IPS DF 4.7 (cell line): ENCODE measurements at regions not wholly inside any gene's neighbourhood (a gene's known extent, or its start where the extent isn't known, plus 50 kb on each side); places are given as distances from the start of the nearest gene placed in this dataset.
A peak's percentile ranks its signal among the peaks of the same experiment; 100 is the strongest.
"Not testable (repeated sequence)": the region's sequence is repeated elsewhere in the genome, so short reads cannot be mapped to it uniquely, and the experiment has no call there.

Experiments used
- DNase-seq: peaks from one replicate; pipeline ENCODE4 v3.0.0-alpha.2; 2013; ENCODE audit warnings: low spot score; ENCODE audit errors: extremely low read depth

GRCh38 chr10:16231734-16232435 lies 204.9 kb upstream of the PTER start:
- DNase-seq = no peak

DNA sequence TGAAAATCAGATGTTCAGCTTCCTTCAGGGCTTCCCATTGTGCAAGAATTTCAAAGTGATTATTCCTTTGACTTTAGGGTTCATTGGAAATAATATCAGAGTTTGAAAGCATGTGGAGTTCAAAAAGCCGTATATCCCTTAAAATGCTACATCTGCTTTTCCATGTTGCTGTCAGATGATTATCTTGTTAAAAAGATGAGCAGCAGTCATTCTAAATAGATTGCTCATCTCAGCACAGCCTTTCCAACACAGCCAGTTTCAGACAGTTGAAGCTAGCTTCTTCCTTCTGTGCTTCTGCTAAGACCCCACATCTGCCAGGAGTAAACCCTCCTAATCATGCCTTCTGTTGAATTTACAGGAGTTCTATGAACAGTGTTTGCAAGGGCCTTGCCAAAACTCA lies 204.4 kb upstream of the PTER start:
- no peak for DNase-seq

- DNase-seq = no peak
Observed at GRCh38 chr10:16234916-16235315, 201.9 kb upstream of the PTER start.

GRCh38 chr10:16242446-16242845 lies 194.4 kb upstream of the PTER start:
- no peak for DNase-seq

- peak; percentile 89 for DNase-seq
Observed at GRCh38 chr10:16242859-16243613, 193.8 kb upstream of the PTER start.

DNA sequence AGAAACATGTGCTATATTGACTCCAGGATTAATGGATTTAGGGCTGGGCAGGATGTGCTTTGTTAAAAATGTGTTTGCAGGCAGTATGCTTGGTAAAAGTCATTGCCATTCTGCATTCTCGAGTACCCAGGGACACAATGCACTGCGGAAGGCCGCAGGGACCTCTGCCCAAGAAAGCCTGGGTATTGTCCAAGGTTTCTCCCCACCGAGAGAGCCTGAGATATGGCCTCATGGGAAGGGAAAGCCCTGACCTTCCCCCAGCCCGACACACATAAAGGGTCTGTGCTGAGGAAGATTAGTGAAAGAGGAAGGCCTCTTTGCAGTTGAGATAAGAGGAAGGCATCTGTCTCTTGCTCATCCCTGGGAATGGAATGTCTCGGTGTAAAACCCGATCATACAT lies 186.7 kb upstream of the PTER start:
- not testable (repeated sequence) for DNase-seq

GRCh38 chr10:16256336-16256735 lies 180.5 kb upstream of the PTER start:
- no peak for DNase-seq

- no peak for DNase-seq
Observed at GRCh38 chr10:16258291-16259040, 178.3 kb upstream of the PTER start.

DNA sequence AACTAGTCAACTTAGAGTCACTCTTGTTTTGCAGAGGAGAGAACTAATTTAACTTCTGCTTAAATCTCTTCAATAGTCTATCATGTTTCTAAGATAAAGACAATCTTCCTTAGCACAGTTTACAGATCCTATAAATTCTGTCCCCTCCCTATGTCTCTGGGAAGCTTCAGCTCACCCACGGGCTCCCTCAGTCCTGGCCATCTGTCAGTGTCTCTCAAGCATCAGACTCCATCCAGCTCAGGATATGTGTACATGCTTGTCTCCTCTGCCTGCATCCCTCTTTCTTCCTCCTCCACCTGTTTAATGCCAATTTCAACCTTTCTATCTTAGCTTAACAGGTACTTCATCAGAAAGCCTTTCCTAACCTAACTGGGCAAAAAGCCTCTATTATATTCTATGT lies 177.1 kb upstream of the PTER start:
- DNase-seq = no peak

DNA sequence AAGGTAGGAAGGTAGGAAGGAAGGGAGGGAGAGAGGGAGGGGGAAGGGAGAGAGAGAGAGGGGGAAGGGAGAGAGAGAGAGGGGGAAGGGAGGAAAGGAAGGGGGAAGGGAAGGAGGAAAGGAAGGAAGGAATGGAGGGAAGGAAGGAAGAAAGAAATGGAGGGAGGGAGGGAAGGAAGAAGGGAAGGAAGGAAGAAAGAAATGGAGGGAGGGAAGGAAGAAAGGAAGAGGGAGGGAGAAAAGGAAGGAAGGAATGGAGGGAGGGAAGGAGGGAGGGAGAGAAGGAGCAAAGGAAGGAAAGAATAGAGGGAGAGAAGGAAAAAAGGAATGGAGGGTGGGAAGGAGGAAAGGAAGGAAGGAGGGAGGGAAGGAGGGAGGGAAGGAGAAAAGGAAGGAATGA lies 176.4 kb upstream of the PTER start:
- DNase-seq = no peak

- DNase-seq = no peak
Observed at GRCh38 chr10:16271571-16271970, 165.2 kb upstream of the PTER start.

GRCh38 chr10:16274911-16275310 lies 161.9 kb upstream of the PTER start:
- DNase-seq = no peak

GRCh38 chr10:16280595-16280994 lies 156.2 kb upstream of the PTER start:
- DNase-seq = no peak

DNA sequence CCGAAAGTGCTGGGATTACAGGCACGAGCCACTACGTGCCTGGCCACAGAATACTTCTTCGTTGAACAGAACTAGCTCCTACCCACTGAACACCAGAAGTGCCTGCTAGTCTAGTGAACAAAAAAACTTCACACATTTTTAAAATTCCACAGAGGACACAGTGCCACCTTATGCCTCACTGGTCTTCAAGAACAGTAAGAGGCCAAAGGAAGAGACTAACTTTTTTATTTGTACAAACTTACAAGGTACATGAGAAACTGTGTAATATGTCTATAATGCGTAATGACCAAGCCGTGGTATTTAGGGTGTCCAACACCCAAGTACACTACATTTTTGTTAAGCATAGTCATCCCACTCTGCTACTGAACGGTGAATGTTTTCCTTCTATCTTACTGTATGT lies 144.4 kb upstream of the PTER start:
- no peak for DNase-seq

- no peak for DNase-seq
Observed at GRCh38 chr10:16297069-16297468, 139.7 kb upstream of the PTER start.

GRCh38 chr10:16297642-16298041 lies 139.2 kb upstream of the PTER start:
- DNase-seq = no peak

- no peak for DNase-seq
Observed at GRCh38 chr10:16304311-16304710, 132.5 kb upstream of the PTER start.

DNA sequence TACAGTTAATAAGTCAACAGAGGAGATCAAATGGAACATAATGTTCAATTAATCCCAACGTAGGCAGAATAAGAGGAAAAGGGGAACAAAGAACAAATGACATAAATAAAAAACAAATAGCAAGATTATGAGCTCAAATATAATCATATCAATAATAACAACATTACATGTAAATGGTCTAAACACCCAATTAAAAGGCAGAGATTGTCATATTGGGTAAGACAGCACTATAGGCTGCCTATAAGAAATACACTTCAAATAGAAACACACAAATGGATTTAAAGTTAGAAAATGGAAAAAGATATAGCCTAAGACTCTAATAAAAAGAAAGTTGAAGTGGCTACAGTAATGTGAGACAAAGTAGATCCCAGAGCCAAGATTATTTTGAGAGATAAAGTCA lies 126.4 kb upstream of the PTER start:
- DNase-seq = no peak

DNA sequence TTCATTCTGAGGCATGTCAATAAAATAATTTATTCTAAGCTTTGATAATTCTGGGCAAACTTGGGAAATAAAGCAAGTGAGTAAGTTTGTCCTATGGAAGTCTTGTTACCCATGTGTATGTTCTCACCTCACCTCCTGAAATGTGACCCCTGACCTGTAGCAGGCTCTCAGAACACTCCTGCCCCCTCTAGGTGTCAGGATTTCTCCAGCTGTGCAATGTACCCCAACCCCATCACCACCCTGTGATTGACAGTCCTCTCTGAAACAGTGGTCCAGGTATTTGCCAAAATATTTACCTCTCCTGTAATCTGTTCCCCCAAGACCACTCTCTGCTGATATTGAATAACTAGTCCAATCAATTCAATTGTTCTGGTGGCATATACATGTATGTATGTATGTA lies 122.6 kb upstream of the PTER start:
- no peak for DNase-seq

- DNase-seq = no peak
Observed at GRCh38 chr10:16316733-16317390, 119.9 kb upstream of the PTER start.

DNA sequence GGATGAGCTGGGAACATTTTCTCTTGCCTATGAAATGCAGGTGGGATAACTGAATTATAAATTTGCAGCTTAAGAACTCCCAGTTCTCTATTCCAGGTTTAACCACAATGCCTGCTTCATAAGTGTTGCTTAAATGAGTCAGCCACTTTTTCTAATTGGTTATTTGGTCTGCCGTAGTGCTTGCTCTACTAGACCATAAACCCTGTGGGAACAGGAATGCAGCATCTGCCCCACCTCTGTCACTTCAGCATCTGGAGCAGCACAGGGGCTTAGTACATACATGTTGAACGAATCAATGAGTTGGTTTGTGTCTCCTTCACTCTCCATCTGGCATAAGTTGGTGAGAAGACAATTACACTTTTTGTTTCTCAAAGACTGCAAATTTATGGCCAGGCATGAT lies 95.2 kb upstream of the PTER start:
- no peak for DNase-seq

DNA sequence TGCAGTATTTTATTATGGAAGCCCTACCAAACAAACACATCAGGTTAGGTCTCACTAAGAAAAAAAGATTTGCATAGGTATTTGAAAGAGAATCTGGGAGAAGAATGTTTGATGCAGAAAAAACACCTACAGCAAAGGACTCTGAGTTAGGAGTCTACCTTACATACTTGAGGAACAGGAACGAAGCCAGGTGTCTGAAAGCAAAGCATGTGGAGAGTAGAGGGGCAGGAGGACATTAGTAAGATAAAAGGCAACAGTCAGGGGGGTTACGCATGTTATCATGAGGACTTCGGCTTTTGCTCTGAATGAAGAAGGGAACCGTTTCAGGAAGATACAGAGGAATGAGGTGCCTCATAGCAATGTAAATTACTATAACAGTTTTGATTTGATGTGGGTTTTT lies 87.9 kb upstream of the PTER start:
- DNase-seq = peak; percentile 3
